ENCODE measurements at regions not wholly inside any gene's neighbourhood (a gene's known extent, or its start where the extent isn't known, plus 50 kb on each side); places are given as distances from the start of the nearest gene placed in this dataset.

DNA sequence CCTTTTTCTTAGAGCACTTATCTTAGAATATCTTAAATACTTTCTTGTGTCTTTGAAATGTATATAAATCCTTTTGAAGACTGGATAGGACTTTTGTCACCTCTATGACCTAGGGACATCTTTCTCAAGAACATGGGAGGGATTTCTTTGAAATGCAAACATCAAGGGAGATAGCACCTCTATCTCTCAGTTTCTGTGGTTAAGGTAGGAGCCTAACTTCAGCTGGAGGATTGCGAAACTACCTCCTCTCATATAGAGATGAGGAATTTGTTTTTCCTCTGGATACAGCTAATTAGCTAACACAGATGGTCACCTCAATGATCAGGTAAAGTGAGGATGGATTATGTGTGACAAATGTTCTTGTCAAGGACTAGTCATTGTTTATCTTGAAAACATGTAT, 631.3 kb upstream of the IMPG1 start:
- TF ChIP-seq EZH2 (IDR thresholded peaks at IDR 0.05; ENCODE audit: low read length) = no peak
- TF ChIP-seq, protein P1, sequence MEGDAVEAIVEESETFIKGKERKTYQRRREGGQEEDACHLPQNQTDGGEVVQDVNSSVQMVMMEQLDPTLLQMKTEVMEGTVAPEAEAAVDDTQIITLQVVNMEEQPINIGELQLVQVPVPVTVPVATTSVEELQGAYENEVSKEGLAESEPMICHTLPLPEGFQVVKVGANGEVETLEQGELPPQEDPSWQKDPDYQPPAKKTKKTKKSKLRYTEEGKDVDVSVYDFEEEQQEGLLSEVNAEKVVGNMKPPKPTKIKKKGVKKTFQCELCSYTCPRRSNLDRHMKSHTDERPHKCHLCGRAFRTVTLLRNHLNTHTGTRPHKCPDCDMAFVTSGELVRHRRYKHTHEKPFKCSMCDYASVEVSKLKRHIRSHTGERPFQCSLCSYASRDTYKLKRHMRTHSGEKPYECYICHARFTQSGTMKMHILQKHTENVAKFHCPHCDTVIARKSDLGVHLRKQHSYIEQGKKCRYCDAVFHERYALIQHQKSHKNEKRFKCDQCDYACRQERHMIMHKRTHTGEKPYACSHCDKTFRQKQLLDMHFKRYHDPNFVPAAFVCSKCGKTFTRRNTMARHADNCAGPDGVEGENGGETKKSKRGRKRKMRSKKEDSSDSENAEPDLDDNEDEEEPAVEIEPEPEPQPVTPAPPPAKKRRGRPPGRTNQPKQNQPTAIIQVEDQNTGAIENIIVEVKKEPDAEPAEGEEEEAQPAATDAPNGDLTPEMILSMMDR (optimal IDR thresholded peaks at IDR 0.05 in 1 of 3, IDR thresholded peaks at IDR 0.05 in 1 of 3, conservative IDR thresholded peaks at IDR 0.05 in 1 of 3; ENCODE audit: extremely low read depth in 1 of 3, insufficient read depth in 2 of 3, low read length in 3 of 3) = no peak
- Histone ChIP-seq H3K4me3 (ENCODE audit: control insufficient read depth in 2 of 3, extremely low read depth in 1 of 3, insufficient read depth in 2 of 3, low read depth in 1 of 3, low read length in 3 of 3) (no peak overlapping the region), H3K4me1 (ENCODE audit: control insufficient read depth, extremely low read depth, insufficient read depth, low read length) (peaks cover 13% of the 10 kb centered on the region), H3K27ac (ENCODE audit: control insufficient read depth, insufficient read depth, low read length) (peak overlapping the region; percentile 27), H3K36me3 (ENCODE audit: control insufficient read depth in 2 of 2, extremely low read depth in 1 of 2, insufficient read depth in 2 of 2, low read length in 2 of 2) (no peaks in the 10 kb centered on the region), H2AFZ (ENCODE audit: control insufficient read depth, low read length) (no peak overlapping the region), H4K20me1 (ENCODE audit: control insufficient read depth, extremely low read depth, insufficient read depth, low read length) (no peaks in the 10 kb centered on the region), H3K4me2 (ENCODE audit: control insufficient read depth, extremely low read depth, insufficient read depth, low read depth, low read length) (peak overlapping the region; percentile 13), H3K27me3 (ENCODE audit: control insufficient read depth, extremely low read depth, insufficient read depth, low read length) (no peaks in the 10 kb centered on the region), H3K79me2 (ENCODE audit: control insufficient read depth, insufficient read depth, low read length) (no peaks in the 10 kb centered on the region), H3K9me3 (ENCODE audit: control insufficient read depth, low read depth, low read length) (no peaks in the 10 kb centered on the region), H3K9me1 (ENCODE audit: control insufficient read depth, extremely low read depth, insufficient read depth, low read length) (no peaks in the 10 kb centered on the region), H3K9ac (ENCODE audit: control insufficient read depth, extremely low read depth, insufficient read depth, low read length) (no peak overlapping the region)
- FAIRE-seq (peak; percentile 26), DNase-seq (ENCODE audit: low read depth, low spot score) (no peak)
- dilution Hi-C loops (cut with MboI; ENCODE audit: extremely low pct_ligation_motif_present, low sequenced_read_pairs) = no loop called here

DNA sequence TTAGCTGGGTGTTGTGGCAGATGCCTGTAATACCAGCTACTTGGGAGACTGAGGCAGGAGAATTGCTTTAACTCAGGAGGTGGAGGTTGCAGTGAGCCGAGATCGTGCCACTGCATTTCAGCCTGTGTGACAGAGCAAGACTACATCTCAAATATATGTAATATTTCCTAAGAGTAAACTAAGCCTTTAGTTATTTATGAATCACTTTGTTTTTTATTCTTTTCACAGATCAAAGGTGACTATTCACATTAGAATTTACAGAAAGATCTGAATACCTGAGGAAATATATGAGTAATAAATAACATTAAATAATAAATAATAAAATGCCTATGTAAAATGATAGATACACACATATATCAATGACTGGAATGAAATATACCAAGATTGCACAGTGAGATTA, 630.8 kb upstream of the IMPG1 start:
- no peak overlapping the region for H3K4me3 ChIP-seq (ENCODE audit: control insufficient read depth in 2 of 3, extremely low read depth in 1 of 3, insufficient read depth in 2 of 3, low read depth in 1 of 3, low read length in 3 of 3)
- FAIRE-seq (no peak), DNase-seq (ENCODE audit: low read depth, low spot score) (no peak)
- no peaks in the 10 kb centered on the region for H3K36me3 ChIP-seq (ENCODE audit: control insufficient read depth in 2 of 2, extremely low read depth in 1 of 2, insufficient read depth in 2 of 2, low read length in 2 of 2)
- dilution Hi-C loops (cut with MboI; ENCODE audit: extremely low pct_ligation_motif_present, low sequenced_read_pairs) = no loop called here
- TF ChIP-seq, protein P1 (optimal IDR thresholded peaks at IDR 0.05 in 1 of 3, IDR thresholded peaks at IDR 0.05 in 1 of 3, conservative IDR thresholded peaks at IDR 0.05 in 1 of 3; ENCODE audit: extremely low read depth in 1 of 3, insufficient read depth in 2 of 3, low read length in 3 of 3) = no peak
- TF ChIP-seq EZH2 (IDR thresholded peaks at IDR 0.05; ENCODE audit: low read length) = no peak
- no peaks in the 10 kb centered on the region for H4K20me1 ChIP-seq (ENCODE audit: control insufficient read depth, extremely low read depth, insufficient read depth, low read length)
- no peaks in the 10 kb centered on the region for H3K9me1 ChIP-seq (ENCODE audit: control insufficient read depth, extremely low read depth, insufficient read depth, low read length)
- peak overlapping the region; percentile 13 for H3K4me2 ChIP-seq (ENCODE audit: control insufficient read depth, extremely low read depth, insufficient read depth, low read depth, low read length)
- peaks cover 13% of the 10 kb centered on the region for H3K4me1 ChIP-seq (ENCODE audit: control insufficient read depth, extremely low read depth, insufficient read depth, low read length)
- H3K27ac ChIP-seq (ENCODE audit: control insufficient read depth, insufficient read depth, low read length) = peak overlapping the region; percentile 27
- no peaks in the 10 kb centered on the region for H3K79me2 ChIP-seq (ENCODE audit: control insufficient read depth, insufficient read depth, low read length)
- no peak overlapping the region for H3K9ac ChIP-seq (ENCODE audit: control insufficient read depth, extremely low read depth, insufficient read depth, low read length)
- H2AFZ ChIP-seq (ENCODE audit: control insufficient read depth, low read length) = no peak overlapping the region
- H3K27me3 ChIP-seq (ENCODE audit: control insufficient read depth, extremely low read depth, insufficient read depth, low read length) = no peaks in the 10 kb centered on the region
- no peaks in the 10 kb centered on the region for H3K9me3 ChIP-seq (ENCODE audit: control insufficient read depth, low read depth, low read length)

Data from keratinocyte (primary cell).